ENCODE measurements at regions not wholly inside any gene's neighbourhood (a gene's known extent, or its start where the extent isn't known, plus 50 kb on each side); places are given as distances from the start of the nearest gene placed in this dataset.

DNA sequence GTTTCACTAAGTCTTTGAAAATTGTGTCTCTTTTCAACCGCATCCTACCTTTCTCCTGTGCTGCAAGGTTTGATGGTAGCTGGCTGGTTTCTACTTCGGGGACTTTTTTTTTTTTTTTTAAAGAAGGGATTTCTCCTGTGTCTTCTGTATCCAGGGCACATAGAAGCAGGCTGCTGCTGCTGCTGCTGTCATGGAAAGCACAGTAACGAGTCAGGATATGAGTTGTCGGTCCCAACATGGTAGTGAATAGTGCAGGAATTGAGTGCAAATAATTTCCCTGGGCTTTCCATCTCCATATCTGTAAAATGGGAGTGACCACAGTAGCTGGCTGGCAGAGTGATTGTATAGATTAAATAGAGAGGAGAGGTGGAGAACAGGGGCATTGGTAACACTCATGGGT, 118.3 kb upstream of the NAV2 start:
- DNase-seq = no peak

DNA sequence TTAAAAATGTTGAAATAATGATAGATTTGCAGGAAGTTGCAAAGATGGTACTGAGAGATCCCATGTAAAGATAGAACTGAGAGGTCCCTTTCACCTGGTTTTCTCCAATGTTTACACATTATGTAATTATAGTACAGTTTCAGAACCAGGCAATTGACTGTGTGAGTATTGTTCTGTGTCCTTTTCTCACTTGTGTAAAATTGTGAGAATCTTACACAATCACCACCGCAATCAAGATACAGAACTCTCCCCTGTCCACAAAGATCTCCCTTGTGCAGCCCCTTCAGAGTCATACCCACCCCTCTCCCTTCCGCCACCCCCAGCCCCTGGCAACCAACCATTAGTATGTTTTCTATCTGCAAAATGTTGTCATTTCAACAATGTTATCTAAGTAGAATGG, 119.8 kb upstream of the NAV2 start:
- no peak for DNase-seq

DNA sequence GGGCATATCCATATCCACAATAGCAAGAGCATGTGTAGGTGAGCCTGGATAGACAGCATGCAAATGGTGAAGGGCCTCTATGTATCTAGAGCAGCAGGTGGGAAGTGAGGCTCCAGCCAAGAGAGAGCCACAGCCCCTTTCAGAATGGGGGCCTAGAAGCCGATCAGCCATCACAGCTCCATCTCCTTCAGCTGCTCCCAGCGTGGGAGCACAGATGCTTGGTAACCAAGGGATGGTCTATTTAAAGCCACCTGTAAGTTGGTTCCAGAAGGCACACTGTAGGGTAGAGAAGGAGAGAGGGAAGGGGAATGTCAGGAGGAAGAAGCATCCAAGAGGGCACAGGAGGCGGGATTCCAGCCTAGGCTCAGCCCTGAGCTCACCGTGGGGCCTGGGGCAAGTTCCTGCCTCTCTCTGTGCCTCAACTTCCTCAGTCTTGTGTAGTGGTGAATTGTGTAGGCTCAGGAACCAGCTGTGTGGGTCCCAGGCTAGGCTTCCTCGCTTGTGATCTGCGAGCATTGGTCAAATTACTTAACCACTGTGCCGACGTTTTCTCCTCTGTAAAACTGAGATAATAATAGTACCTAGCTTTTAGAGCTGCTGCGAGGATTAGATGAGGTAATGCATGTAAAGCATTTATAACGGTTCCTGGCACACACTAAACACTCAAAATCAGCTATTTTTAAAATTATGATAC, 122.9 kb upstream of the NAV2 start:
- DNase-seq = no peak

DNA sequence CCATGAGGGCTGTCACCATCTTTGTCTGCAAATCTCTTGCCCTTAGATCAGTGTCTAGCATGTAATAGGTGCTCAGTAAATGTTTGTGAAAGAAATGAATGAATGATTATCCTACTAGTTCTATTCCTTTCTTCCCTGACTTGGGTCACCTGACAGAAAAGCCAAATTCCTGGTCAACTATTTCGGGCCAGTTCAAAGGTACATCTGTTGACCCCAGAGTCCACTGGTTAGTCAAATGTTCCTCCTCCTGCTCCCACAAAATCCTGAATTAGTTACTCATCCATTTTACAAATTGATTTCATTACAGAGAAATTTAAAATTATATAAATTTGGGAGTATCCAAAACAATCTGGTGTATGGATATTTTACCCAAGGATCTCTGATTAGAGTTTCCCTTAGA, 124.7 kb upstream of the NAV2 start:
- DNase-seq = no peak

DNA sequence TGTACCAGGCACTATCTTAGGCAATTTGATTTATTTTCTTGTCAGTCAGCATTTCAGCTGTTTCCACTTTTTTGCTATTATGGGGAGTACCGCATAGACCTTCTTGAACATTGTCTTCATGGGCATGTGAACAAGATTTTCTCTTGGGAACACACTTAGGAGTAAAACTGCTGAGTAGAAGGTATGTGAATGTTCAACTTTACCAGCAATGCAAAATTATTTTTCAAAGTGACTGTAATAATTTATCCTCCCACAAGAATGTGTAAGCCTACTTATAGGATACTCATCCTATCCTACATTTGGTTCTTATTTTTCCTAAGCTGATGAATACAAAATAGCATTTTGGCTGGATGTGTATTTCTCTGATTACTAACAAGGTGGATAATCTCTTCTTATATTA, 132.0 kb upstream of the NAV2 start:
- DNase-seq = no peak

DNA sequence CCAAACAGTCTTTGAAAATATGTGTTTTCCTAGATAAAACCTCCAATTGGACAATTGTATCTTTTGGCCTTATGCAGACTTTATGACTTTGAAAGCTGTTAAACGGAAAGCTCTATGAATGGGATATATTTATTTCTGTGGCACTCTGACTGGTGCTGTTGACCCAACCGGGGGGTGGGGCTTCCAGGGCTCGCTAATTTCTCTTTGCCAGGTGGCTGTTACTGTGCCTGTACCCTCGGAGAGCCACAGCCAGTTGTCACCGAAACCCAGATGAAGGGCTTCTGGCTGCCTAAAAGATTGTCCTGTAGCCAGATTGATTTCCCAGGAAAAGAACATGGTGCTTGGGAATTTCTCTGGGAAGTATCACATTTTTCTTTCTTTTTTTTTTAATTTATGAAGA, 132.7 kb upstream of the NAV2 start:
- no peak for DNase-seq

DNA sequence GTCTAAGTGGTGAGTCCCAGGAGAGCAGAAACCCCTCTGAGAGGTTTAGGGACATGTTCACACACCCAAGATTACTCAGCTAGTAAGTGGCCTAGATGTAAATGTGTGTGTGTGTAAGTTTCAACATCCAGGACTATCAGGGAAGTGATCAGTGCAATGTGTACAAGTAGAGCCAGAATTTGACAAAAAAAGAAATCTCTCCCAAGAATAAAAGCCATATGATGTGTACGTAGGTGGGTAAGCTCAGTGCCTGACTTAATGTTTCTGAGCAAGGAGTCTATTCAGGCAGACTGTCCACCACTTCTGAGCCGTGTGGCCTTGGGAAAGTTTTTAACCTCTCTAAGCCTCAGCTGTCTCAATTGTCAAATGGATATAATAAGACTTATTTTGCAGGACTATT, 133.8 kb upstream of the NAV2 start:
- no peak for DNase-seq

DNA sequence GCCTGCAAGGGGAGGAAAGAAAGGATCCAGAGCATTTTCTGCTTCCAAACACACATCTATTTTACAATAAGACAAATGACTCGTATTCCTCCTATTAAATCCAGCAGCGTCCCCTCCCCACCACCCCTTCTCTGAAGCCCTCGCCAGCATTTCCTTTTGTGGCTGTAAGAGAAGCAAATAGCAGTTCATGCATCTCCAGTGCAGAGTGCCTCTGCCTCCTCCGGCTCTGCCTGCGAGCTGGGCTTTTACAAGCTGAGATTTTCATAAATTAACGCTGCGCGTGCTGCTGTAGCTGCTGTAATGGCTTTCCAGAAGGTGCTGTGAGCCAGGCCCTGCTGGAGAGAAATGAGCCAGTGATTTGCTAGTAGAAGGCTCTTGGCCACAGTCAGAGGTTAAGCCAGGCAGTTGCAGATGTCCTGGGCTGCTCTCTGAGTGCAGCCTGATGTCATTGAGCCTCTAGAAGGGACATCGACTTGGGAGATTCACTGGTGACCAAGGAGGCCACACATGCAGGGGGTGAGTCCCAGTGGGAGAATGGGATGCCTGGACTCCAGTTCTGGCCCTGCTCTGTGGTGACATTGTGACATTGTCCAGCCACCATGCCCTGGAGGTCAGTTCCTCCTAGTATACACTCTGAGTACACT, 134.5 kb upstream of the NAV2 start:
- no peak for DNase-seq

DNA sequence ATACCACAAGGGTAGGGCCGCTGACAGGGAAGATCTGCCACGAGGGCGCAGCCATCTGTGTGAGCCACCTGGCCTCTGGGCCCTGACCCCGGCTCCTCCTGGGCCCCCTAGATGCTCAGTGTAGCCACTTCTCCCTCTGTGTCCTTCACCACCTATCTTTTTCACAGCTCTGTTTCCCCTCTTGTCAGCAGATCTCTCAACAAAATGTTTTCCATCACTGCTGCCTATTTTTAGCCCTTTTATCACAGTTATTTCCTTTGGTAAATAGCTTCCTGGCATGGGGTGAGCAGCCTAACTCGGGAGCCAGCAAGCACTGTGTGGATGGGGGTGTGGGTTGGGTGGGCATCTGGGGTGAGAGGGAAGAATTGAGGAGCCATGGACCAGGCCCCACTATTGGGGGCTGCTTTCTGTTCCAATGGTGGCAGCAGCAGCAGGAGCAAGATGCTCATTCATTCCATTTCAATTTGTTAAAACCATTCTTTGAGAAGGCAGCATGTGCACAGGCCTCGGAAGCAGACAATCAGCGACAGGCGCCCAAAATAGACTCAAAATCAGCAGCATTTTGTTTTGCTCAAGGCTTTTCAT, 135.2 kb upstream of the NAV2 start:
- DNase-seq = no peak

DNA sequence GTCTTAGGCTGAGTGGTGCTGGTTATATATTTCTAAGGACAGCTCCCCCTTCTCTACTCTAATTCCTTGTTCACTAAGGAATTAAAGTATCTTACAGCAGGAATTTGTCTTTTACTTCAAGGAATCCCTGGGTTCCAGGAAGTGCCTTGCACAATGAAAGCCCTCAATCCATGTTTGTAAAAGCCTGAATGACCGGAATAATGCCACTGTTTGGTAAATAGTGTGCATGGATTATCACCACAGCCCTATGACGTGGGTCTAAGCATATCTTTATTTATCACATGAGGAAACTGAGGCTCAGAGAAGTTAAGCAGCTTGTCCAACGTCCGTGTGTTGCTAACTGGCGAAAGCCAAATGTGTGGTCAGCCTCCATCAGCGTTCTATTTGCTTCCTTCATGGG, 135.7 kb upstream of the NAV2 start:
- no peak for DNase-seq

DNA sequence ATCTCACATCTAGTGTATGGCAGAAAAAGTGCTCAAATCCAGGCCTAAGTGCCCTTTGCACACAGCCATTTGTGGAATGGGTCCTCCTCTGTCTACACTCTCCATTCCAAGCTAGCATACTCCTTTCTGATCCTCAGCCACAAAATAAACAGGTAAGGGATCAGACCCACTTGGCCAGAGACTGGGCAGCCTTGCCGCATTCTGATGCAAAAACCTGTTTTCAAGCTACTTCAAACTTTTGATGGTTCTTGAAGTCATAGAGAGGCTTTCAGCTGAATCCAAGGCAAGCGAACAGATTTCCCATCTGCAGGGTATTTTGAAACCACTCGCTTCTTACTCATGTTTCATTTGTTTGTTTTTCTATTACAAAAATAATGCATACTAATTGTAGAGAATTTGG, 136.6 kb upstream of the NAV2 start:
- no peak for DNase-seq

DNA sequence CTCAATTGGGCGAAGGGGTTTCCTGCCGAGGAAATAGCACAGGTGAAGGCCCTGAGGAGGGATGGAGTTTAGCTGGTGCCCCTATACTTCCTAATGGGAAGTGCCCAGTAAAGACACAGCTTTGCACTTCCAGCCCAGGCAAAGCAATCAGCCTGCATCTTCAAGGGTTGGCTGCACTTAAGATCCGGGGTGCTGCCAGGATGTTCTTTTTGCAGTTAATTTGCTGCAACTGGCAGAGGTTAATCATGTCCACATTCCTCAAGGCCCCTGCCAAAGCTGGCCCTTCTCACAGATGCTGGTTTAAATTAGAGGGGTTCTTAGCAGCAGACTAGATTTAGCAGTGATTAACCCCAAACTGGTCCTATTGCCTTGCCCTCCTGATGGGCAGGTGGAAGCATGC, 137.7 kb upstream of the NAV2 start:
- DNase-seq = no peak

DNA sequence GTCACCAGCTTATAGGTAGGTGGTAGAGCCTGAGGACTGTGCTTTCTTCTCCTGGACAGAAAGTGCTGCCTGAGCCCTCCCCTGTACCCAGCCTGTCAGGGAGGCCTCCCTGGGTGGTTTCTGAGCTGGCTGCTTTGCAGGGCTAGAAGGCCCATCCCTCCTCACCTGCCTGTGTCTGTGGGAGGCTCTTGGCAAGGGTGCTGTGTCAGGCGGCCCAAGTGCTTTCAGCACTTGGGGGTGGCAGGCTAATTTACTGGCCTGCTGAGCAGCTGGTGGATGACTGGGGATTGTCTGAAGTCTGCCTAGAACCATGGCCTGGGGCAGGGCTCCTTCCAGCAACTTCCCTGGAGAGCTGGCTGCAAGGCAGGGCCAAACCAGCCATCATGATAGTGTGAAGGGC, 139.0 kb upstream of the NAV2 start:
- DNase-seq = no peak

DNA sequence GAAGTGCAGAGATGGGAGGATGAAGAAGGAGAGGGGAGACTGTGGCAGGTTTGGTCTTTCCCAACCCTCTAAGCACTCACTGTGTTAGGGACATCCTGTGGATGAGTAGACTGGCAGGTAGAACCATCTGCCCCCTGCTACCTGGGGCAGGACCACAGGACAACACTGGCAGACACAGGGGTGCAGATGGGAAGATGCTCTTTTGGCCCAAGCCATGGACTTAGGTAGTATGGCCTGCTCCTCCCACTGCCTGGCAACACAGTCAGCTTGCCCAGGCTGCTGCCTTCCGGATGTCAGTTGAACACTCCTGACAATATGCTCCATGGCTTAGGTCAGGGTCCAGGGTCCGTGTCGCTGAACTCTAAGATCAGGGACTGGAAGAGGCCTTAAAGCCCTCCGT, 140.7 kb upstream of the NAV2 start:
- DNase-seq = no peak

DNA sequence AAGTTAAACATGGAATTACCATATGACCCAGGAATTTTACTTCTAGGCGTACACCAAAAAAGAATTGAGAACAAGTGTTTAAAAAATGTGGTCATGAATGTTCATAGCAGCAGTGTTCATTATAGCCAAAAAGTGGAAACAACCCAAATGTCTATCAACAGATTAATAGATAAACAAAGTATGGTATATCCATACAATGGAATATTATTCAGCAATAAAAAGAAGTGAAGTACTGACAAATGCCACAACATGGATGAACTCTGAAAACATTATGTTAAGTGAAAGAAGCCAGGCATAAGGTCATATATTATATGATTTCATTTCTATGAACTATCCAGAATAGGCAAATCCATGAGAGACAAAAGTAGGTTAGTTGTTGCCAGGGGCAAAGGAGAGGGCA, 141.7 kb upstream of the NAV2 start:
- DNase-seq = no peak

DNA sequence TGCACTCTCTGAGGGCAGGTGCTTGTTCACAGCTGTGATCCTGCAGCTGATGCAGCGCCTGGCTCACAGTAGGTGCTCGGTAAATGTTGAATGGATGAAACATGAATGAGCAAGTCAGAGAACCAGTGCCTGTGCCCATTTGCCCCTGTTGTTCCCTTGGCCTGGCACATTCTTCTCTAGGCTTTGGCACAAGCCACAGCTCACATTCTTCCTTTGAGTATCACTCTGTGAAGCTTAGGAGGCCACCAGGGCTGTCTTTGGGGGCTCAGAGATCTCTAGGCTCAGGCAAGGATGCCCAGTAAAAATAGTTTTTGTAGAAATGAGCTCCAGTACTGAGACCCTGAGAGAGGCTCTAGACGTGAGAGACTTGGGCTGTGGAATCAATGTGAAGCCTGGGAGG, 144.6 kb upstream of the NAV2 start:
- no peak for DNase-seq

DNA sequence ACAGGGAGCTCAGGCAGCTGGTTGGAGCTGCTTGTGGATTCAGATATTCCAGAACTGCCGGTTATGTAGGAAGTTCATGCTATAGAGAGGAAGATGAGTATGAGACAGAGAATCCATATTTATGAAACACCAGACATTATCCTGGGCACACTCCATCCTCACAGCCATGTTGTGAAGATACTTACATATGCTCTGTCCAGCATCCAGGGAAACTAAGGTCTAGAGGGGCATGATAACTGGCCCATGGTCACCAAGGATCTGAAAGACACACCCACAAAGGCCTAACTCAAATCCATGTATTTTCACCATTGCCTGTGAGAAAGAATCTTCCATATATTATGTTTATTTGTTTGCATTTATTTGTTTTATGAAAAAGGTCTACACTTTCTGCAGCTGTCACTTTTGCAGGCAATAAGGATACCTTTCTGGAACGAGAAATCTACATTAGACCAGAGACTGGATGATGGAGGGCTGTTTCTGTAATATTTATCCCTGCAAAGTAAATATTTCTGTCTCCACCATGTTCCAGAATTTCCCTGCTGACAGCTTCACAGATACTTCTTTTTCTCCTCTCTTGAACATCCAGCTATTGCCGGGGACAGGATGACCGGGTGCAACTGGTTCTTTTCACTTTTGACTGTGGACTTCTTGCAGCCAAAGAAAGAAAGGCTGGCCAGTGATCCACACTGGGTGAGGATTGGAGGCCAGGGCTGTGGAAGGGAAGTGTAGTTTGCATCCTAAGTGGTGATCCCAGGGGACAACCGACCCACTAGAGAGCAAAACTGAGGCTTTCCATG, 145.9 kb upstream of the NAV2 start:
- DNase-seq = no peak

DNA sequence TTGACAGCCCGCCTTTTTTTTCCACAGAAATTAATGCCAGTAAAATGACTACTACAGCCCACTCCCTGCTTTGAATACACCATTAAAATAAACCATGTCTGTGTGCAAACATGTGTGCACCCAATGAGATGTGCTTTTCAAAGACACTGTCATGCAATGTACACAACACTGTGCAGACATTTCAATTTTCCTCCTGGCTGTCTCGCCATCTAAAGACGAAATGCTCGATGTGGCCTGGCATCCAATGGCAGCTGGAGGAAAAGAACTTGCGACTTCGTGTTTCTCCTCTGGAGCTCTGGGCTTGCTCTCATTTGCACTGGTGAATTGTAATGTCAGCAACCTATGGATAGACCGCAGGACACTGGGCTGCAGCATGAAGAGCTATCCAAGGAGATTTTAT, 147.0 kb upstream of the NAV2 start:
- no peak for DNase-seq

DNA sequence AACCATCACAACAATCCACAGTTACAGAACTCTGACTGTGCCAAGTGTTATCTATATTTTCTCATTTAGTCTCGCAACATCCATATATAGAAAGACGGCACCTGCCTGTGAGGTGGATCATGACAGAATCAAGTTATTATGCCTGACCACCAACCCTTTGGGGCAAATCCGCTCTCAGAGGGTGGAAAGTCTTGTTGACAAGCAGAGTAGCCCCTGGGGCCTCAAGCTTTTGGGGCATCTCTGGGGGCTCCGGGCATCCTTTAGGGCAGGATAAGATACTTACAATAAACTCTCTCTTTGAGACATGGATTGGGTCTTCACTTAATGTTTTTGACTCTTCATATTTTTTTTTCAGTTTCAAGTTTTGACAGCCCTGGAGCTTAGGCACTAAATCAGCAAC, 150.5 kb upstream of the NAV2 start:
- no peak for DNase-seq

DNA sequence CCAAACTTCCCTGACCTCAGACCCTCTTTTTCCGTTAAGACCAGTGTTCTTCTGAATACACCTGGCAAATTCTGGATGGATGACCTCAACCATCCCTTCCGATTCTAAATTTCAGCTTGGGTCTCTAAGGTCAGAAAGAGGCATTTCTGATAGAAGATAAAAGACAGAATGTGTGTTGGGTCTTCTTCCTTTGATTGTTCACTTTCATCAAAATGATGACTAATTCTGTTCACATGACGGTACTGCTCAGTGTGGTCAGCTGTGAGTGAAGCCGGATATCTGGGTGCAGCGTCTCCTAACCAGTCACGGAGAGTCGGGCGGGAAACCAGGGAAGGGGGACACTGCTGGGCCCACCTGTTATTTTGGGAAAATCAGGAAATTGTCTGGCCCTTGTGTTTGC, 151.6 kb upstream of the NAV2 start:
- no peak for DNase-seq

DNA sequence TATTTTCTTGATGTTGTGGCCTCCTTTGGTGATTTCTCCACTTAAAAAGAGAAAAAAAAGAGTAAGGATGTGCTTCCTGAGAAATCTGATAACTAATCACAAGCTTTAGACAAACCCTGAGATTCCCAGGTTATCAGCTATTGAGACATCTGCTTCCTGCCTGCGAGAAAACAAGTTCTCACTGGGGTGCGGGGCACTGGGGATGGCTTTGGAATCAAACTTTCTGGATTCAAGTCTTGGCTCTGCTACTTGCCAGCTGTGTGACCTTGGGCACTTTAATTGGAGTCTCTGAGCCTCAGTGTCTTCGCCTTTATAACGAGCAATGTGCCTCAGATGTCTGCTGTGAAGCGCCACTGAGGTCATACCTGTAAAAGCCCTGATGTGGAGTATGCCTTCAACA, 152.5 kb upstream of the NAV2 start:
- no peak for DNase-seq

DNA sequence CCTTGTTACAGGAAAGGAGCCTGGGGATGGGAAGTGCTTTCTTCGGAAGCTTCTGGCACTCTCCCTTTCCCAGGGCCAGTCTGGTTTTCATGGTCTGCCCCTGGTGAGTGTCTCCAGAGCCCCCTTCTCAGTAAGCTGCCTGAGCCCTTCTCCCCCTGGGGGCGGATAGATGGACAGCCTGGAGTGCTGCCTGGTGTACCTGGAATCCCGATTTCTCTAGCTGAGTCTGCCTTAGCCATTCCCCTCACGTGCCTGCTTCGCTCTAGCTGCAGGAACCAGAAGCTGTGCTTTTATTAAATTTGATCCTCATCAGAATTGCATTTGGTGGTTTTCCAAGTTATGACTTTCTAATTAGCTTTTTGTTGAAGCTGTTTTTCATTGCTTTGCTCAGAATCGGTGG, 152.9 kb upstream of the NAV2 start:
- no peak for DNase-seq

DNA sequence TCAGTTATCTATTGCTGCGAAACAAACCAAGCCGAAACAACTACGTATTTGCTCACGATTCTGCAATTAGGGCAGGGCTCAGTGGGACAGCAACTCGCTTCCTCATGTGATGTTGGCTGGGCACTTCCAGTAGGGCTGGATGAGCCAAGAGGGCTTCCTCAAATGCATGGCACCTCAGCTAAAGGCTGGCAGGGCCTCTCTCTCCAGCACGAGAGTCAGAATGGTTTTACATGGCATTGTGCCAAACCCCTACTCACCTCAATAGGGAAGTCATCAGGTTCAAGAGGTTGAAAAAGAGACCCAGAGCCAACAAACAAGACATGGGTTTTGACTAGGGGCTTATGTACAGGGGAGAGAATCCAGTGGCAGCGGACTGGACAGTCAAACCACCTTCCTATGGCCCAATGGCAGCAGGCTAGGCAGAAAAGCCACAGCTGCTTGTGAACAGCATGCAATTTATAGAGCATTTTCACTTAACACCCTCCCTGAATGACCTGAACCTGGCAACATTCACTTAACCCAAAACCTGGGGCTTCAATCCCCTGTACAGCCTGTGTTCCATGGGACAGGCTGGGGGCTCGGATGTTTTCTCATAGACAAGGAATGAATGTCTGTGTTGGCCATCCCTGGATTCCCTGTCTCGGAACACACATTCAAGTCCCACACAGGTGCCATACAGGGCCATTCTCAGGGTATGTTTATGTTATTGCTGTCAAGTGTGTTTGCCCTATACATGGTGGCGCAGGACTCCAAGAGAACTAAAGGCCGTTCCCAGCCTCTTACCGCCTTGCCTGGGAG, 154.2 kb upstream of the NAV2 start:
- DNase-seq = no peak
